NOMO-1 treated with DMSO at 0.1 percent for 48 hours (cell line): ENCODE measurements at regions not wholly inside any gene's neighbourhood (a gene's known extent, or its start where the extent isn't known, plus 50 kb on each side); places are given as distances from the start of the nearest gene placed in this dataset.

ENCODE experiments used
- DNase-seq: peaks from one replicate; lab custom pipeline; 2025; ENCODE audit not compliant: unreplicated experiment; lab: John Stamatoyannopoulos, UW

DNA sequence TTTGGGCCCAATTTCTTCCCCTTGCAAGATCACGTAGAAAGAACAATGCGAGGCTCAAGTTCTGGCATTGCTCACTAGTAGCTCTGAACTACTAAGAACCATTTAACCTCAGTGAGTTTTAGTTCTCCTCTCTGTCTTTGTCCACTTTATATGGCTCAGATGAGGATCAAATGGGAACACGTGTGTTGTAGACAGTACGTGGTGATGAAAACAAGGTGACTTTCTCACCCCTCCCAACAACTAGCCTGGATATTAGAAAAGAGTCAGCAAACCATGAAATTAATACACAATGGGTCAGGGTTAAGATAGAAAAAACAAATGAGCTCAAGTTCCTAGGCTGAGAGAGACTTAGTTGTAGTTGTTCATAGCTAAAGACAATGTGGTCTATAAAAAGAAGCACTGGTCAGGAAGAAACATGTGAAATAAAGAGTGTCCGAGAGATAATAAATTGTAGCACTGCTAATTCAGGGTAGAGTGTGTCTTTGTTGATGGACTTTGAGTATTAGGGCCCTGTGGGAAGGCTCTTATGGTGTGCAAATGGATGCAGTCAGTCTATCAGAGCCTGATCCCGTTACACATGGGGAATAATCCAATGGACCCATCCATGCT is 417.0 kb downstream of the HAPSTR1 start:
- no peak for DNase-seq

DNA sequence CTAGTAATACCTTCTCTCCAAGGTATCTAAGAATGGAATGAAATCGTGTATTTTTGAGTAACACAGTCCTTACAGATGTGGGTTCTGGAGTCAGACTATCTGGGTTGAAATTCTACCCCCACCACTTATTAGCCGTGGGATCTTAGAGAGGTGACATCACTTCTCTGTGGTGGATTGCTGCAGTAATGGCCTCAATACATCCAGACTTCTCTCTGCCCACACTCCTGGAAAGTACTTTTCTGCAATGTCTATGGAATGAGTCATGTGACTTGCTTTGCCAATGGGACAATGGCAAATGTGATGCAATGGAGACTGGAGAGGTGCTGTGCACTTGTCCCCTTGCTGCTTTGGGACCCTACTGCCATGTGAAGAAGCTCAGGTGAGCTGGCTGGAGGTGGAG is 418.2 kb downstream of the HAPSTR1 start:
- DNase-seq: no peak

- no peak for DNase-seq
These were observed 419.9 kb downstream of the HAPSTR1 start for GRCh38 chr16:9511389-9511788.

DNA sequence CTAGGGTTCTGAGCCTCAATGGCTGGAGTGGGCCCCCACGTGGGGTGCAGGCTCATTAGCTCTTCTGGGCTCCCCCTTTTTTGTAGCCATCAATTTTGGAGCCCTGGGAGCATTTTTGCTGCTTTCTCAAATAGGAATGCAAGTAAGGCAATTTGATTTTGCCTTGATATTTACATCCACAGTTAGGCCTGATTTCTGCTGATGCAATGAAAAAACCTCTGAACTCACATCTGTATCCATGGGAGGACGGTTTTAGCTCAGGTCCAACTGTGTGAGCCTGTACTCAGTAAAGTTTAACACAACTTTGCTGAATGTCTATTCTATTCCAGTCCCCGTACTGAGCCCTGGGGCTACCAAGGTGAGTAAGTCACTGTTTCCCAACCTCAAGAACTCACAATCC is 425.0 kb downstream of the HAPSTR1 start:
- DNase-seq: no peak

- no peak for DNase-seq
These were observed 426.6 kb downstream of the HAPSTR1 start for GRCh38 chr16:9518051-9518450.

- no peak for DNase-seq
These were observed 427.1 kb downstream of the HAPSTR1 start for GRCh38 chr16:9518581-9518980.

DNA sequence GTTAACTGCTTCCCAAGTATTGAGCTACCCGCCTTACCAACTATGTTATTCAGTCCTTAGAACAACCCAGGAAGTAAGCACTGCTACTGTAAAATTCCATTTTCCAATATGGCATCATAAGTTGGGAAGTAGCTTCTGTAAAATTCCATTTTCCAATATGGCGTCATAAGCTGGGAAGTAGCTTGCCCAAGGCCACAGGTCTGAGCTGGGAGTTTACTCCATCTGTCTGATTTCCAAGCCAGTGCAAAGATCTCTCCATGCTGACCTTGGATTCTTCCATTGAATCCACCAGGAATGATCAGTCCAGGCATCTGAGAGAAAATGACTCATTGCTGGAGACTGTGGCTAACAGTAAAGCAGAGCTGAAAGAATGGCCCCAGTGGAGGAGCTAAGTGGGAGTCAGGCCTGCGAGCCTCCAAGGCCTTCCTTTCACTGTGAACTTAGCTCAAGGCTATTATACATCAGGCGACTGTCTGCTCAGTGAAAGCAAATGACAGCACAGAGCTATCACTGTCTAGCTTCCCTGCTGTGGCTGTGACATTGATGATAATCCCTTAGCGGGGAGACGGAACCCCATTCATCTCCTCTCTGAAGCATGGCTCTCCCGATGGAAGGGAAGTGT is 430.4 kb downstream of the HAPSTR1 start:
- DNase-seq: no peak

DNA sequence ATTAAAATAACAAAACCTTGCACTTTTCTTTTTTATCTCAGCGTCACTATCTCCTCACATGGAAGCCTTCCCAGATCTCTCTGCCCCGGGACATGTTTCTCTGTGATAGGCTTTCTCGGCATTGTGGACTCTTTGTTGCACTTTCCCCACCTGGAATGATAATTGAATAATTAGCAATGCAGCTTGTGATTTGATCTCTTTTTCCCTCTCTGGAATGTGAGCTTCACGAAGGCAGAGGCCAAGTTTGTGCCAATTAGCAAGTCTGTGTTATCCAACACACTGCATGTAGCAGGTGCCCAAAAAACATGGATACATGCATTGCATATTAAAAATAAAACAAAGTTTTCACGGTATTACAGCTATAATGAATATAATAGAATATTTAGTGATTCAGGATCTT is 431.2 kb downstream of the HAPSTR1 start:
- DNase-seq: no peak

DNA sequence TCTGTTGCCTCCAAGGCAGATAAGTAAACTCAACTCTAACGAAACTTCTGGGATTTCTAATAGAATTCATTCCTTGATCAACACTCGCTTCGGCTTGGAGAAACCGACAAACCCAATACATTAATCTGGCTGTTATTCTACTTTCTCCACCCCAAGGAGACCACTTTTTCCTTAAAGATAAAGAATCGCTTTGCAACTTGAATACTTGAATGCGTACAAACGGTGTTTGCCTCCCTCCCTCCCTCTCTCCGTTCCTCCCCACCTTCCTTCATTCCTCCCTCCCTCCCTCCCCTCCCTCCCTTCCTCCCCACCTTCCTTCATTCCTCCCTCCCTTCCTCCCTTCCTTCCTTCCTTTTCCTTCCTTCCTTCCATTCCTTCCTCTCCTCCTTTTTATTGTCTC is 432.6 kb downstream of the HAPSTR1 start:
- no peak for DNase-seq

DNA sequence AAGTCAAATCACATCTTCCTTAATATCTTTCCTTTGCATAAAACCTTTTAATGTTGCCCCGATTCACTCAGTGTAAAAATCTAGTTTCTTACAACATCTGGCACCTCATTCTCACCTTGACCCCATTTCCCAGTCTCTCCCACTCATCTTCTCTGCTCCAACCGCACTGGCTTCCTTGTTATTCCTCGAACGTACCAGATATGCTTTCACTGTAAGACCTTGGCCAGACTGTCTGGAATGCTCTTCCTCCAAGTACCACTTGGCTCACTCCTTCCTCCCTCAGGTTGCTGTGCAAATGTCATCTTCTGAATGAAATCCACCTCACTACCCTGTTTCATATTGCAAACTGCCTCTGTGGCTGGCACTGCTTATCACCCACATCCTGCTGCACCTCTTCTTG is 433.6 kb downstream of the HAPSTR1 start:
- no peak for DNase-seq

DNA sequence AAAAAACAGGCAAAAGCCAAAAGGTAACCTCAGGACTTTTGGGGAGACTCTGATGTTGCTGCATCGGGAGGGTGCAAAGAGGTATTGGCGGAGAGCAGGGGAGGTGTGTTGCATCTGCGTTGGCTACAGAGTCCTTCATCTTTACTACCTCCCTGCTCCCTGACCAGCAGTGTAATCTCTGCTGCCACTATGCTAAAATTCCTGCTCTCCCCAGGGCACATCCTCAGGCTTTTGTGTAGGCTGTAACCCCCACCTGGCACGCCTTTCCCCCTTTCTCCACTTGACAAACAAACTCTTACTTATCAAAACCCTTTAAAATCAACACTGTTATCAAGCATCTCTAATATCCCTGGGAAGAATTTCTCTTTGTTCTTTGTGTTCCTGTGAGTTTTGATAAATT is 435.3 kb downstream of the HAPSTR1 start:
- DNase-seq: no peak

- DNase-seq: no peak
These were observed 436.5 kb downstream of the HAPSTR1 start for GRCh38 chr16:9527976-9528375.

- DNase-seq: no peak
These were observed 437.2 kb downstream of the HAPSTR1 start for GRCh38 chr16:9528511-9529079.

DNA sequence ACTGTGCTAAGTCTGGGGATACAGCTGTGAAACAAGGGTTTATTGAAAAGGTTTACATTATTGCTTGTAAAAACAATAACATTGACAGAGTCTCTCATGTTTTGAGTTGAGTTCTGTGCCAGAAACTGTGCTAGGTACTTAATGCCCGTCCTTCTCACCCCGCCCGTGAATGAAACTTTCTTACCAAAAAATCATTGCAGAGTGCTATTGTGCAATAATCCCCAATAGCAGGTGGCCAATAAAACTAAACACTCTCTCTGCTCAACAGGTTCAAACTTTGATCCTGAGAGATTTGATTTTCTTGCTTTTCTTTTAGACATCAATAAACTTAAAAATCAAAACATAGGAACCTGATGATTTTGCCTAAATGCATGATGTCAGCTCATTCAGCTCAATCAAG is 441.6 kb downstream of the HAPSTR1 start:
- no peak for DNase-seq

DNA sequence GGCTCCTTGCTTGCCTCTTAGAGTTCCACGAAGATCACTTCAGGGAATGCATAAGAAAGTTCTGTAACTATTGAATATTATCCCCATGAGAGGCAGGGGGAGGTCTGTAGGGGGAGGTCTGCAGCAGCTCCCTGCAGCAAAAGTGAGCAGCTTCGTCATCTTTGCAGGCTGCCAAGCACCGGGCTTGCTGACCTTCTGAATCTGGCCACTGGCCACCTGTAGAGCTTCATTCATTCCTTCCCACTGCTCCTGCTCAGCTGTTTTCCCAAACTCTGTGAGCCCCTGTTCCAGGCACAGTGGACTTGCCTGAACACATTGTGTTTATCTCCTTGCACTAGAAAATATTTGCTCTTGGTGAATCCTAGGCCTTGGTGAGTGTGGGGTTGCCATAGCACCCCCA is 443.3 kb downstream of the HAPSTR1 start:
- no peak for DNase-seq

- no peak for DNase-seq
These were observed 445.5 kb downstream of the HAPSTR1 start for GRCh38 chr16:9536905-9537304.

DNA sequence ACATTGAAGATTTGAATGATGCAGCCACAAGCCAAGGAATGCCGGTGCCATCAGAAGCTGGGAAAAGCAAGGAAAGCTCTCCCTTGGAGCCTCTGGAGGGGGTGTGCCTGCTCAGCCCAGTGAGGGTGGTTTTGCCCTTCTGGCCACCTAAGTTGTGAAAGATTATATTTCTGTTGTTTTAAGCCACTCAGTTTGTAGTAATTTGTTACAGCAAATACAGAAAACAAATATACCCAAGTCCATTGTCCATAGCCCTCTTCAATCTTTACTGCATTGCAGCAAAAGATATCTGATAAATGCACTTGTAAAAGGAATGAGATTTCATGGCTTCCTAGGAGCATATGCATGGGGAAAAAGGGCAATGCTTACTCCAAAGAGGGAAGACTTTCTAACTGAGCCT is 447.9 kb downstream of the HAPSTR1 start:
- no peak for DNase-seq

- DNase-seq: no peak
These were observed 450.3 kb downstream of the HAPSTR1 start for GRCh38 chr16:9541723-9542122.

DNA sequence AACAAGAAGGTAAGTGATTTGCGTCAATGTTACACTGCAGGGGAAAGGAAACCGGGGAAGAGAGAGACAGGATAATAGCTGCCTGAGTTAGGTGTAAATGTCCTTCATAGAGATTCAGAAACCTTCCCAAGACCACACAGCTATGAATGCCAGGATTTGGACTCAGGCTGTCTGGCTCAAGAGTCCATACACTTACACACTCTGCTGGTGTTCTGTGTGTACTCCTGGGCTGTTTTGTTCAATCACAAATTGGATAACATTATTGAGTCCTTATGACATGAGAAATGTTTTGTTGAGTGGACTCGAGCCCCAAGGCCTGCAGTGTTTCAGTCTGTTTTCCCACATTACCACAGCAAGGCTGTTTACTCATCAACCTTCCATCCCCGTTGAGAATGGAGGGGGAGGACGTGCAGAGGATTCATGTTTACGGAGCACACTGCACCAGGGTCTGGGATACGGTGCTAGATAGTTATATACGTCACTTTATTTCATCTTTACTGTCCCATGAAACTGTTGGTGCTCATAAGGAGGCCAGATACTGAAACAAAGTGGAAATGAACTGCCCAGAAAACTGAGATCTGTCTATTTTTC is 450.8 kb downstream of the HAPSTR1 start:
- DNase-seq: no peak

GRCh38 chr16:9545522-9546437 is 454.3 kb downstream of the HAPSTR1 start:
- no peak for DNase-seq

DNA sequence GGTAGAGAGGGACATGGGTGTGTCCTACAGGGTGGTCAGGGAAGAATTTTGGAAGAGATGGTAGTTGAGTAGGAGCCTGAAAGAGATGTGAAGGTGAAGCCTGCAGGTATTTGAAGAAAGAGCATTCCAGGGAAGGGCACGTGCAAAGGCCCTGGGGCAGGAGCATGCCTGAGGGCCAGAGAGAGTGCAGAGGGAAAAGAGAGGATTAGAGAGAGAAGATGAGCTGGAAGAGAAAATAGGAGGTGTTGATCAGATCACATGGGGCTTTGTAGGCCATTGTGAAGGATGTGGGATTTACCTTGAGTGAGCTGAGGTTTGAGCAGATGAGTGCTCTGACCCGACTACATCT is 455.0 kb downstream of the HAPSTR1 start:
- DNase-seq: no peak

- no peak for DNase-seq
These were observed 458.0 kb downstream of the HAPSTR1 start for GRCh38 chr16:9549487-9549886.
